DND-41 (cell line): ENCODE measurements at regions not wholly inside any gene's neighbourhood (a gene's known extent, or its start where the extent isn't known, plus 50 kb on each side); places are given as distances from the start of the nearest gene placed in this dataset.

ENCODE experiments used
- ATAC-seq: fragments of 200-7000 bp; cut with Tn5 transposase; 3 replicates; pipeline ENCODE4 v1.9.1; 2021; ENCODE audit warnings: low read depth; ENCODE audit not compliant: insufficient read depth
- DNase-seq: peaks from one replicate; pipeline ENCODE4 v3.0.0-alpha.2; 2020
- H2AFZ ChIP-seq: 2 replicates; pipeline ENCODE4 v1.6.0; 2012; ENCODE audit warnings: low read depth, low read length
- H3K27ac ChIP-seq: 2 replicates; pipeline ENCODE4 v1.5.1; 2012; ENCODE audit warnings: low read length, inconsistent platforms
- H3K27me3 ChIP-seq: fragments of 200-600 bp; sonication (generic); 2 replicates; pipeline ENCODE4 v1.6.0; 2012; ENCODE audit warnings: low read length, mild to moderate bottlenecking, inconsistent platforms; ENCODE audit not compliant: insufficient read depth, poor library complexity
- H3K36me3 ChIP-seq: 2 replicates; pipeline ENCODE4 v1.5.1; 2012; ENCODE audit warnings: low read length, inconsistent platforms; ENCODE audit not compliant: insufficient read depth
- H3K4me1 ChIP-seq: 2 replicates; pipeline ENCODE4 v1.5.1; 2012; ENCODE audit warnings: mild to moderate bottlenecking, low read length; ENCODE audit not compliant: insufficient read depth
- H3K4me2 ChIP-seq: 2 replicates; pipeline ENCODE4 v1.6.0; 2012; ENCODE audit warnings: mild to moderate bottlenecking, moderate library complexity, low read length, inconsistent platforms; ENCODE audit not compliant: insufficient read depth
- H3K4me3 ChIP-seq, 2 experiments: fragments of 200-600 bp in 1 of 2; shearing (Covaris generic) in 1 of 2; 2 replicates each; pipeline ENCODE4 v1.5.1; 2012 to 2016; ENCODE audit warnings: inconsistent platforms in 2 of 2, low read length in 2 of 2, mild to moderate bottlenecking in 2 of 2, low read depth in 1 of 2, moderate library complexity in 1 of 2
- H3K79me2 ChIP-seq: 2 replicates; pipeline ENCODE4 v1.6.0; 2012; ENCODE audit warnings: low read length, inconsistent platforms; ENCODE audit not compliant: insufficient read depth
- H3K9ac ChIP-seq: 2 replicates; pipeline ENCODE4 v1.6.0; 2012; ENCODE audit warnings: low read depth, mild to moderate bottlenecking, inconsistent platforms, low read length, moderate library complexity
- H3K9me3 ChIP-seq: 2 replicates; pipeline ENCODE4 v1.5.1; 2012; ENCODE audit warnings: low read length, moderate library complexity, mild to moderate bottlenecking, inconsistent platforms; ENCODE audit not compliant: insufficient read depth, severe bottlenecking
- H4K20me1 ChIP-seq: 2 replicates; pipeline ENCODE4 v1.6.0; 2012; ENCODE audit warnings: low read length; ENCODE audit not compliant: insufficient read depth
- EZH2 ChIP-seq: IDR thresholded peaks from 3 replicates; pipeline ENCODE4 v1.6.1; 2012; ENCODE audit warnings: borderline replicate concordance, low read depth, mild to moderate bottlenecking, moderate library complexity, low read length, inconsistent platforms; ENCODE audit not compliant: severe bottlenecking
- TF ChIP-seq, protein P1 (sequence below): IDR thresholded peaks from 2 replicates; pipeline ENCODE4 v1.5.1; 2012; ENCODE audit warnings: borderline replicate concordance, low read length, moderate library complexity, mild to moderate bottlenecking; ENCODE audit not compliant: poor library complexity, severe bottlenecking; ENCODE audit errors: extremely low read depth

DNA sequence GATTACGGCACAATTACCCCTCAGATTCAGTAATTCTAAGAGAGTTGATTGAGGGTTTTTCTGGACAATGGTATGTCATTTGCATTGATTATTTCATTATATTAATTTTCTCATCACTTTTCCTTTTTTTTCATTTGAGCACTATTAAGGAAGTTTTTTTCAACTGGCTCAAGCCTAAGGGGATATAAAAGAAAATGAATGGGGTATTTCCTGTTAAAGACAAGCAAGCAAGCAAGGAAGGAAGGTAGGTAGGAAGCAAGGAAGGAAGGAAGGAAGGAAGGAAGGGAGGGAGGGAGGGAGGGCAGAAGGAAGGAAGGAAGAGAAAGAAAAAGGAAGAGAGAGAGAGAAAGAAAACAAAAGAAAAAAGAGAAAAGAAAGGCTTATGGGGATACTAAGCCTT lies 620.3 kb downstream of the DIAPH3 start:
- H3K4me2 ChIP-seq: no peak overlapping the region
- no peaks in the 10 kb centered on the region for H3K4me1 ChIP-seq
- ATAC-seq: no peak
- H3K36me3 ChIP-seq: no peaks in the 10 kb centered on the region
- no peak overlapping the region for H3K9ac ChIP-seq
- H3K27me3 ChIP-seq: no peaks in the 10 kb centered on the region
- no peak overlapping the region for H3K4me3 ChIP-seq
- H3K9me3 ChIP-seq: no peaks in the 10 kb centered on the region
- no peaks in the 10 kb centered on the region for H4K20me1 ChIP-seq
- DNase-seq: no peak
- H2AFZ ChIP-seq: no peak overlapping the region
- no peaks in the 10 kb centered on the region for H3K79me2 ChIP-seq
- H3K27ac ChIP-seq: no peak overlapping the region
- TF ChIP-seq, protein P1, sequence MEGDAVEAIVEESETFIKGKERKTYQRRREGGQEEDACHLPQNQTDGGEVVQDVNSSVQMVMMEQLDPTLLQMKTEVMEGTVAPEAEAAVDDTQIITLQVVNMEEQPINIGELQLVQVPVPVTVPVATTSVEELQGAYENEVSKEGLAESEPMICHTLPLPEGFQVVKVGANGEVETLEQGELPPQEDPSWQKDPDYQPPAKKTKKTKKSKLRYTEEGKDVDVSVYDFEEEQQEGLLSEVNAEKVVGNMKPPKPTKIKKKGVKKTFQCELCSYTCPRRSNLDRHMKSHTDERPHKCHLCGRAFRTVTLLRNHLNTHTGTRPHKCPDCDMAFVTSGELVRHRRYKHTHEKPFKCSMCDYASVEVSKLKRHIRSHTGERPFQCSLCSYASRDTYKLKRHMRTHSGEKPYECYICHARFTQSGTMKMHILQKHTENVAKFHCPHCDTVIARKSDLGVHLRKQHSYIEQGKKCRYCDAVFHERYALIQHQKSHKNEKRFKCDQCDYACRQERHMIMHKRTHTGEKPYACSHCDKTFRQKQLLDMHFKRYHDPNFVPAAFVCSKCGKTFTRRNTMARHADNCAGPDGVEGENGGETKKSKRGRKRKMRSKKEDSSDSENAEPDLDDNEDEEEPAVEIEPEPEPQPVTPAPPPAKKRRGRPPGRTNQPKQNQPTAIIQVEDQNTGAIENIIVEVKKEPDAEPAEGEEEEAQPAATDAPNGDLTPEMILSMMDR: no peak
- no peak for TF ChIP-seq EZH2

DNA sequence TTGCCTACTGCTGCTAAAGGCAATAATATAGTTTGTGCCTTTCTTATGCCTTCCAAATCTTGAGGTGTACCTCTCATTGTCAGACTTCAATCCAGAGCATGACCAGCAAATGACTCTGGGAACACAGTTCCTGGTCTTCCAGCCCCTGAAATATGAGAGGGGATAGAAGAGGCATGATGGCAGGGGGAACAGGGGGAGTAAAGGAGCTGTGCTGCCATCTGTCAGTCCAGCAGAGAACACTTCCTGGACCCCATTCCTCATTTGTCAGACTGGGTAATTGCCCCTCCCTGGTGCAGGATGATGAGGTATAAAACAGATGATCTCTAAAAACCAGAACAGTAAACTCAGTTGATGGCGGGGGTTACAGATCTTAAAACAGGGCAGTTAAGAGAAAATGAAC lies 618.7 kb downstream of the DIAPH3 start:
- no peak overlapping the region for H2AFZ ChIP-seq

DNA sequence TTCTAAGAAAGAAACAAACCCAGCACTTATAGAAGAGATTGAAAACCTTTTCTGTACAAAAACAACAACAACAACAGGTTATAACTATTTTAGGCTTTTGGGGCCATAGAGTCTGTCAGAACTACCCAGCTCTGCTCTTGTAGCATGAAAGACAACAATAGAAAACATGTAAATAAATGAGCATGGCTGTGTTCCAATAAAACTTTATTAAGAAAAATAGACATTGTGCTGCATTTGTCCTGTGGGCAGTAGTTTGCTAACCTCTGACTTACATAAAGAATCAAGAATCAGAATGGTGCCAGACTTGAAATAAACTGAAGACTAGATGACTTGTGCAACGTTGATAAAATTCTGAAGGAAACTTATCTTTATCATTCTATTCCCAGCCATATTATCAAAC lies 617.5 kb downstream of the DIAPH3 start:
- no peaks in the 10 kb centered on the region for H3K36me3 ChIP-seq
- DNase-seq (no peak), ATAC-seq (no peak)
- H3K4me1 ChIP-seq: no peaks in the 10 kb centered on the region
- no peaks in the 10 kb centered on the region for H3K27me3 ChIP-seq
- H4K20me1 ChIP-seq: no peaks in the 10 kb centered on the region
- TF ChIP-seq, protein P1: no peak
- no peak for TF ChIP-seq EZH2
- no peak overlapping the region for H3K4me3 ChIP-seq
- no peak overlapping the region for H3K27ac ChIP-seq
- no peaks in the 10 kb centered on the region for H3K79me2 ChIP-seq
- no peak overlapping the region for H3K9ac ChIP-seq
- H2AFZ ChIP-seq: no peak overlapping the region
- no peak overlapping the region for H3K4me2 ChIP-seq
- H3K9me3 ChIP-seq: no peaks in the 10 kb centered on the region

More for the DNA sequence above, 618.7 kb downstream of the DIAPH3 start:
- ATAC-seq (no peak), DNase-seq (no peak)
- Histone ChIP-seq H3K4me1 (no peaks in the 10 kb centered on the region), H3K36me3 (no peaks in the 10 kb centered on the region), H3K4me3 (no peak overlapping the region), H3K27ac (no peak overlapping the region), H3K9ac (no peak overlapping the region), H3K4me2 (no peak overlapping the region), H3K79me2 (no peaks in the 10 kb centered on the region), H4K20me1 (no peaks in the 10 kb centered on the region), H3K27me3 (no peaks in the 10 kb centered on the region), H3K9me3 (no peaks in the 10 kb centered on the region)
- TF ChIP-seq EZH2: no peak
- TF ChIP-seq, protein P1: no peak

DNA sequence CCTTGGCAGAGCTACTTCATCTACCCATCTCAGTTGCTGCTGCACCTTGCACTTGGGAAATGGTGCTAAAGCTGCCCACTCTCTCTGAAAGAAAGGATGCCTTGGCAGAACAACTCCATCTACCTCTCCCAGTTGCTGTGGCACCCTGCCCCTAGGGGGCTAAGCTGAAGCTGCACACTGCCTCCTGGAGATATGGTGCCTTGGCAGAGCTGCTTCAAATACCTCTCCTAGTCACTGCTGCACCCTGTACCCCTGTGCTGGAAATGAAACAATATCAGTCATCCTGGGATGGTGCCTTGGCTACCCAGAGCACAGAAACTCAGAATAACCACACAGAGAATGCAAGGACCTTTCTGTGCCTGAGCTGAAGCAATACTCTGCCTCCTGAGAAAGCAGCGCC lies 615.8 kb downstream of the DIAPH3 start:
- no peaks in the 10 kb centered on the region for H3K79me2 ChIP-seq
- H3K9me3 ChIP-seq: no peaks in the 10 kb centered on the region
- H3K4me1 ChIP-seq: no peaks in the 10 kb centered on the region
- no peak overlapping the region for H3K9ac ChIP-seq
- TF ChIP-seq, protein P1: no peak
- no peak for TF ChIP-seq EZH2
- H2AFZ ChIP-seq: no peak overlapping the region
- DNase-seq: no peak
- no peaks in the 10 kb centered on the region for H4K20me1 ChIP-seq
- H3K36me3 ChIP-seq: no peaks in the 10 kb centered on the region
- no peaks in the 10 kb centered on the region for H3K27me3 ChIP-seq
- no peak overlapping the region for H3K4me3 ChIP-seq
- ATAC-seq: no peak
- no peak overlapping the region for H3K4me2 ChIP-seq
- H3K27ac ChIP-seq: no peak overlapping the region
